ENCODE measurements at regions not wholly inside any gene's neighbourhood (a gene's known extent, or its start where the extent isn't known, plus 50 kb on each side); places are given as distances from the start of the nearest gene placed in this dataset.

DNA sequence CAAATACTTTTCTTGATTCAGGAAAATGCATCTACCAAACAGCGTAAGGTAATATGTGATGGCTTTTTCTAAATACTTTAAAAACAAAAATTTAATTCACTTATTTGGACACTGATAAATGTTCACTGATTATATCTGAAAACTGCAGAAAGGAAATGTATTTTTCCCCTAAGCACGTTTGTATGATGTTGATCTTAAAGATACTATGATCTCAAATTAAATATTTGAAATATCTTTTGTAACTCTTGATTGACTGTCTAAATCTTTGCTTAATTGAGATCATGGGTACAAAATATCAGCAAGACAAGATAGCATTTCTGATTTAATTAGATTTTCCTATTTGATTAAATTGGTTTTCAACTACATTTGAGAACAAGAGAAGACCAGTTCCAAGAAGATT is 281.0 kb upstream of the UGT8 start:
- H4K20me1 ChIP-seq (replicated peaks in 1 of 2; ENCODE audit: control insufficient read depth in 1 of 2, insufficient read depth in 2 of 2, low read length in 2 of 2): no peaks in the 10 kb centered on the region
- H2BK12ac ChIP-seq (ENCODE audit: low read depth, low read length): no peak overlapping the region
- H2AFZ ChIP-seq (ENCODE audit: low read length): no peak overlapping the region
- H2BK120ac ChIP-seq (replicated peaks; ENCODE audit: low read depth, low read length): no peak overlapping the region
- H4K8ac ChIP-seq (ENCODE audit: extremely low read depth, insufficient read depth, low read length): no peak overlapping the region
- no peak overlapping the region for H2AK5ac ChIP-seq (ENCODE audit: low read depth, low read length)
- no peaks in the 10 kb centered on the region for H3K23me2 ChIP-seq (ENCODE audit: low read depth, low read length)
- TF ChIP-seq MAFK (IDR thresholded peaks at IDR 0.05; ENCODE audit: low read depth, low read length): no peak
- no peak for TF ChIP-seq TCF12 (IDR thresholded peaks at IDR 0.05; ENCODE audit: low read depth, low read length)
- TF ChIP-seq, protein P1, sequence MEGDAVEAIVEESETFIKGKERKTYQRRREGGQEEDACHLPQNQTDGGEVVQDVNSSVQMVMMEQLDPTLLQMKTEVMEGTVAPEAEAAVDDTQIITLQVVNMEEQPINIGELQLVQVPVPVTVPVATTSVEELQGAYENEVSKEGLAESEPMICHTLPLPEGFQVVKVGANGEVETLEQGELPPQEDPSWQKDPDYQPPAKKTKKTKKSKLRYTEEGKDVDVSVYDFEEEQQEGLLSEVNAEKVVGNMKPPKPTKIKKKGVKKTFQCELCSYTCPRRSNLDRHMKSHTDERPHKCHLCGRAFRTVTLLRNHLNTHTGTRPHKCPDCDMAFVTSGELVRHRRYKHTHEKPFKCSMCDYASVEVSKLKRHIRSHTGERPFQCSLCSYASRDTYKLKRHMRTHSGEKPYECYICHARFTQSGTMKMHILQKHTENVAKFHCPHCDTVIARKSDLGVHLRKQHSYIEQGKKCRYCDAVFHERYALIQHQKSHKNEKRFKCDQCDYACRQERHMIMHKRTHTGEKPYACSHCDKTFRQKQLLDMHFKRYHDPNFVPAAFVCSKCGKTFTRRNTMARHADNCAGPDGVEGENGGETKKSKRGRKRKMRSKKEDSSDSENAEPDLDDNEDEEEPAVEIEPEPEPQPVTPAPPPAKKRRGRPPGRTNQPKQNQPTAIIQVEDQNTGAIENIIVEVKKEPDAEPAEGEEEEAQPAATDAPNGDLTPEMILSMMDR (IDR thresholded peaks at IDR 0.05; ENCODE audit: control extremely low read depth in 1 of 3, insufficient read depth in 1 of 3, low read depth in 1 of 3, low read length in 3 of 3): no peak
- TF ChIP-seq HDAC2 (IDR thresholded peaks at IDR 0.05; ENCODE audit: borderline replicate concordance in 1 of 2, low read depth in 2 of 2, low read length in 2 of 2): no peak
- TF ChIP-seq BRCA1 (IDR thresholded peaks at IDR 0.05; ENCODE audit: low read depth, low read length): no peak
- no peak for TF ChIP-seq CREB1 (IDR thresholded peaks at IDR 0.05)
- no peak for TF ChIP-seq SP4 (IDR thresholded peaks at IDR 0.05; ENCODE audit: low read length)
- no peak for TF ChIP-seq HDAC6 (IDR thresholded peaks at IDR 0.05; ENCODE audit: low read depth, low read length)
- TF ChIP-seq EGR1 (IDR thresholded peaks at IDR 0.05; ENCODE audit: borderline replicate concordance, low read depth, low read length): no peak
- TF ChIP-seq SUZ12 (IDR thresholded peaks at IDR 0.05; ENCODE audit: low read length): no peak
- TF ChIP-seq YY1 (IDR thresholded peaks at IDR 0.05; ENCODE audit: low read depth, low read length): no peak
- no peak for TF ChIP-seq SP1 (IDR thresholded peaks at IDR 0.05; ENCODE audit: low read depth, low read length)
- no peak for TF ChIP-seq EZH2 (IDR thresholded peaks at IDR 0.05; ENCODE audit: low read depth, low read length, severe bottlenecking)
- H3K14ac ChIP-seq (ENCODE audit: insufficient read length): no peak overlapping the region
- H4K91ac ChIP-seq (replicated peaks; ENCODE audit: insufficient read length, low read length): no peak overlapping the region
- no peak overlapping the region for H2BK15ac ChIP-seq (ENCODE audit: low read length)
- H3K4ac ChIP-seq (replicated peaks; ENCODE audit: insufficient read length, low read depth, low read length): no peak overlapping the region
- H3K23ac ChIP-seq (ENCODE audit: insufficient read length): no peak overlapping the region
- no peak overlapping the region for H3K4me2 ChIP-seq (ENCODE audit: insufficient read depth in 1 of 2, low read depth in 2 of 2, low read length in 2 of 2)
- H3K18ac ChIP-seq (ENCODE audit: extremely low read depth, low read length): no peak overlapping the region
- no peak overlapping the region for H3K56ac ChIP-seq (replicated peaks; ENCODE audit: insufficient read length, low read depth, low read length)
- no peaks in the 10 kb centered on the region; a peak in 1 of 7 replicates for H3K27me3 ChIP-seq (replicated peaks in 1 of 4; ENCODE audit: control insufficient read depth in 3 of 4, extremely low read depth in 1 of 4, insufficient read depth in 3 of 4, low read length in 3 of 4)
- H2BK5ac ChIP-seq (ENCODE audit: low read depth, low read length): no peak overlapping the region
- no peak overlapping the region for H3K4me3 ChIP-seq (ENCODE audit: extremely low read depth in 1 of 4, insufficient read depth in 2 of 4, low read depth in 3 of 4, low read length in 4 of 4)
- no peak overlapping the region for H2BK20ac ChIP-seq (ENCODE audit: low read length)
- no peak overlapping the region for H4K5ac ChIP-seq (ENCODE audit: insufficient read length, low read depth, low read length)
- no peak for FAIRE-seq
- no peak overlapping the region for H3K9ac ChIP-seq (replicated peaks in 1 of 4; ENCODE audit: extremely low read depth in 1 of 4, low read depth in 3 of 4, low read length in 3 of 4)
- no peaks in the 10 kb centered on the region; a peak in 1 of 4 replicates for H3K9me3 ChIP-seq (ENCODE audit: insufficient read depth in 2 of 2, low read depth in 1 of 2, low read length in 1 of 2)
- ChIA-PET POLR2A (ENCODE audit: partially characterized antibody) (no interaction called here), CTCF (ENCODE audit: partially characterized antibody) (interaction anchor here (0.9 kb wide), 1 partner anchor 10 kb away, joined by 3 read pairs; no protein-coding TSS in a partner anchor)
- H3K79me2 ChIP-seq (ENCODE audit: control insufficient read depth in 1 of 2, insufficient read depth in 2 of 2, low read length in 2 of 2): no peaks in the 10 kb centered on the region
- WGBS, 2 experiments (ENCODE audit: extremely low coverage in 1 of 2, insufficient coverage in 1 of 2, insufficient read length in 1 of 2, insufficient replicate concordance in 2 of 2, low coverage in 1 of 2, low lambda C conversion rate in 2 of 2, missing lambda C conversion rate in 1 of 2): 78% methylated on average over 2 of the region's 2 CpGs; no CpG with 5 or more reads in 1 of the 2 experiments
- H3K4me1 ChIP-seq (replicated peaks in 1 of 4; ENCODE audit: control insufficient read depth in 3 of 4, insufficient read depth in 4 of 4, low read length in 3 of 4): no peaks in the 10 kb centered on the region
- H3K79me1 ChIP-seq (ENCODE audit: low read depth, low read length): no peaks in the 10 kb centered on the region
- H3K36me3 ChIP-seq (ENCODE audit: control insufficient read depth in 2 of 4, insufficient read depth in 4 of 4, low read length in 3 of 4): no peaks in the 10 kb centered on the region
- H3K27ac ChIP-seq (ENCODE audit: low read depth, low read length): no peak overlapping the region
- no peak for DNase-seq (ENCODE audit: low read depth in 1 of 2, low spot score in 2 of 2)

Data from H1 (cell line).